ENCODE measurements at regions not wholly inside any gene's neighbourhood (a gene's known extent, or its start where the extent isn't known, plus 50 kb on each side); places are given as distances from the start of the nearest gene placed in this dataset.

DNA sequence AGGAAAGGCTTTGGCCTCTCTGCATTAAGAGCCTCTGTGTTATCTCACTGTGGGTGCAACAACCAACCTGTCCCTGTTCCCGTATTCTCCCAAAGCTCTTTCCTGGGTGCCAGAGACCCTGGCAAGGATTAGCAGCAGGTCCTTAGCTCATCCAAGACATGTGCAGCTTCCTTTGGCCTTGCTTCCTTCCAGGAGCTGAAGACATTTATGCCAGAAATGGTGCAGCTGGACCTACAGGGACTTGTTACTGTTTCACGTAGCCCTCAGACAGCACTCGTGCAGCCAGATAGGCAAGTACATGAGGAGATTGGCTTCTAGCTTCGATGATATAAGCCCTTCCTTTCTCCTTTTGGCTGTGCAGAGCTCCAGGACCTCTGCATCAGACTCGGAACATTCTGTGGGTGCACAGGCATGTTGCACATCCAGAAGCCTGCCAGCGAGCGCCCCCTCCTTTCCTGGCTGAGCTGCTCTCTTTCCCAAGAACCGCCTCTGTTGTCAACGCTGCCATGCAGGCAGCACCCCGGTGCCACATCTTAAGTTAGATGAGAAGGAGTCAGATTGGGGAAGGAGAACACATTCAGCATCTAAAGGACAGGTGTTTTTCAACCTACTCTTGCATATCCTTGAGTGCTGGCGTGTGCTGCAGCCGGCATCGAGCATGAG is 284.5 kb upstream of the PLXNA2 start:
- H3K27me3 ChIP-seq (ENCODE audit: insufficient read depth, low read depth, severe bottlenecking) = no peaks in the 10 kb centered on the region
- H3K9me3 ChIP-seq (ENCODE audit: severe bottlenecking) = no peaks in the 10 kb centered on the region
- no peak for DNase-seq
- H3K4me3 ChIP-seq (ENCODE audit: low read depth, low read length) = no peak overlapping the region
- TF ChIP-seq CTCF (IDR thresholded peaks at IDR 0.05; ENCODE audit: low read depth, low read length) = no peak
- H3K36me3 ChIP-seq = no peaks in the 10 kb centered on the region
- H3K27ac ChIP-seq = no peak overlapping the region

DNA sequence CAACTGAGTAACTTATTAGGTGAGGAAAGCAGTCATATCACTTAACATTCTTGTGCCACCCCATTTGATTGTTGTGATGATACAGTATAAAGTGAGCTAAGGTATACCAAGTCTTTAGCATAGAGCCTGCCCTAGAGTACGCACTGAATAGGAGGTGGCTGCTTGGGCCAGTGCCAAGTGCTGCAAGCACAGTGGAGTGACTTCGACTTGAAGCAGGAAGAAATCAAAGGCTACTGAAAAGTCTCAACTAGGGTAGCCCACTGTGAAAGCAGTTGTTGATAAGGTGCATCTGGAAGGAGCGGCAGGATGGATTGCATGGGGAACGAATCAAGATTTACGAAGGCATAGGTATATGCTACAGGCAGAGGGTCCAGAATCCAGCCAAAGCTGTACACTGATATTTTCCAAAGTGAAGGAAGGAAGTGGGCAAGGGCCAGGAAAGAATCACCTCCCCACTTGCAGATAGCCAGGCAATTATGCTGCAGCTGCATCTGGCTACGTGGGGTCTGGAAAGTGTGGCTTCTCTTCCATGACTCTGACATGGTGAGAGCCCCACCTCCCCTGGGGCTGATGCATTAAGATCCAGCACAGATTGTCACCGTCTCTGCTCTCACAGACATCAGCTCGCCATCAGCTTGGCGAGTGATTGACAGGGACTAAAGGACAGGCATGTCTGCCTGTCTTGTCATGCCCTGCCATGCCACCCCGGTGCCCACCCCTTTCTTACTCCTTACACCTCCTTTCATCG is 287.0 kb upstream of the PLXNA2 start:
- DNase-seq = no peak
- Histone ChIP-seq H3K4me3 (ENCODE audit: low read depth, low read length) (no peak overlapping the region), H3K9me3 (ENCODE audit: severe bottlenecking) (no peaks in the 10 kb centered on the region), H3K36me3 (no peaks in the 10 kb centered on the region), H3K27ac (no peak overlapping the region), H3K27me3 (ENCODE audit: insufficient read depth, low read depth, severe bottlenecking) (no peaks in the 10 kb centered on the region)
- TF ChIP-seq CTCF (IDR thresholded peaks at IDR 0.05; ENCODE audit: low read depth, low read length) = no peak

DNA sequence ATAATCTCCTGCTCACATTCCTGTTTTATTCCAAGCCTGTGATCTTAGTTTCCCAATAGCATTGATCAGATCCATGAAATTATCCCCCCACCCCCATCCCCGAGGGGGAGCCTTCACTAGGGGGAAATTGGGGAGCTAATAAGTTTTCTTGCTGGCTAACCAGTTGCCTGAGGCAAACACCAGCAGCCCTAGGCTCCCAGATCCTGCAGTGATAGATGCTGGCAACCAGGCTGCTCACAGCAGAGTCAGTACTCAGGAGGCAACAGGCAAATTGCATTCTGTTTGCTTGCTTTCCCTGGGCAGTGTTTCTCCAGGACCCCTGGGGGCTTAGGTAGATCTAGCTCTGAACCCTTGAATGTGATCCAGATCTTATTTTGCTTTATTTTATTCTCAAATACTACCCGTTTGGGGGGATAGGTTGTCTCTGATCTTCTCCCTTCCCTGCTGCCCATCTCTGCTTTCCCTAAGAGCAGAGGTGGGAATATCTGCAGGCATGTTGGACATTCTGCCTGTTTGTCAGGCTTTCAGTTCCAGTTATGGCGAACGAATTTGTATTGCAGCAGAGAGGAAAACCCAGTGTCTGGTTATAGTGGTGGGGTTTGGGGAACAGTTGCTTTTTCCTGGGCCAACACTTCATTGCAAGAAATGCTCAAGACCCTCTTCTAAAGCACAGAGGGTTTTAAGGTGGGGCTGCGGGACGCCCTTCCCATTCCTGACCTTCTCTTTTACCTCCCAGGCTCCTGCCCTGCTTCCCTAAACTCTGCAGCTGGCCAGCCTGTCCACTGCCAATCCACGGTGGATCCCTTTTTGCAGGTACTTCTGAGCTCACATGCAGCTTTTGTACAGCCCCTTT is 289.8 kb upstream of the PLXNA2 start:
- no peak overlapping the region for H3K27ac ChIP-seq
- DNase-seq = no peak

GRCh38 chr1:208534599-208534897 is 290.4 kb upstream of the PLXNA2 start:
- Histone ChIP-seq H3K36me3 (no peaks in the 10 kb centered on the region), H3K4me3 (ENCODE audit: low read depth, low read length) (no peak overlapping the region), H3K9me3 (ENCODE audit: severe bottlenecking) (no peaks in the 10 kb centered on the region), H3K27ac (no peak overlapping the region), H3K27me3 (ENCODE audit: insufficient read depth, low read depth, severe bottlenecking) (no peaks in the 10 kb centered on the region)
- no peak for TF ChIP-seq CTCF (IDR thresholded peaks at IDR 0.05; ENCODE audit: low read depth, low read length)
- DNase-seq = peak; percentile 58

More for the DNA sequence above, 289.8 kb upstream of the PLXNA2 start:
- no peak for TF ChIP-seq CTCF (IDR thresholded peaks at IDR 0.05; ENCODE audit: low read depth, low read length)
- Histone ChIP-seq H3K27me3 (ENCODE audit: insufficient read depth, low read depth, severe bottlenecking) (no peaks in the 10 kb centered on the region), H3K36me3 (no peaks in the 10 kb centered on the region), H3K9me3 (ENCODE audit: severe bottlenecking) (no peaks in the 10 kb centered on the region), H3K4me3 (ENCODE audit: low read depth, low read length) (no peak overlapping the region)

- no peaks in the 10 kb centered on the region for H3K36me3 ChIP-seq
These were observed 290.8 kb upstream of the PLXNA2 start for GRCh38 chr1:208534979-208535378.

More at GRCh38 chr1:208534979-208535378, 290.8 kb upstream of the PLXNA2 start:
- no peaks in the 10 kb centered on the region for H3K9me3 ChIP-seq (ENCODE audit: severe bottlenecking)
- TF ChIP-seq CTCF (IDR thresholded peaks at IDR 0.05; ENCODE audit: low read depth, low read length) = no peak
- no peak overlapping the region for H3K27ac ChIP-seq
- H3K4me3 ChIP-seq (ENCODE audit: low read depth, low read length) = no peak overlapping the region
- H3K27me3 ChIP-seq (ENCODE audit: insufficient read depth, low read depth, severe bottlenecking) = no peaks in the 10 kb centered on the region
- no peak for DNase-seq

All from WERI-Rb-1 (cell line).